ENCODE measurements at regions not wholly inside any gene's neighbourhood (a gene's known extent, or its start where the extent isn't known, plus 50 kb on each side); places are given as distances from the start of the nearest gene placed in this dataset.

DNA sequence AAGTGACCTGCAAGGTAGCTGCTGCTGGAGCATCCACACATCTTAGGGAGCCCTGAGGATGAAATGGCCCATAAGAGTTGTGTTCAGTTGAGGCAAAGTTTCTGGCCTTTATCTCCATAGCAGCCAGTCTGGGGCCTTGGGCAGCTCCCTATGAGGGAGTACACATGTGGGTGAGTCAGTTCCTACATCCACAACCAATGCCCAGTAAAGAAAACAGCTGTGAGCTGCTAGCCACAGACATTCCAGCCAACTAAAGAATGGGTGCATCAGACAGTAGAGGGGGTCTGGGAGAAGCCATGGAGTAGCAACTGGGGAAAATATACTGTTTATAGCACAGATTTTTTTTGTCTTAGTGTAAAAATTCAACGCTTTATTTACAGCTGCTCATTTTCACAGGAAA lies 720.7 kb downstream of the TLE1 start:
- POLR2A ChIA-PET, result no interaction called here
- no peak for ATAC-seq (ENCODE audit: low read depth)

DNA sequence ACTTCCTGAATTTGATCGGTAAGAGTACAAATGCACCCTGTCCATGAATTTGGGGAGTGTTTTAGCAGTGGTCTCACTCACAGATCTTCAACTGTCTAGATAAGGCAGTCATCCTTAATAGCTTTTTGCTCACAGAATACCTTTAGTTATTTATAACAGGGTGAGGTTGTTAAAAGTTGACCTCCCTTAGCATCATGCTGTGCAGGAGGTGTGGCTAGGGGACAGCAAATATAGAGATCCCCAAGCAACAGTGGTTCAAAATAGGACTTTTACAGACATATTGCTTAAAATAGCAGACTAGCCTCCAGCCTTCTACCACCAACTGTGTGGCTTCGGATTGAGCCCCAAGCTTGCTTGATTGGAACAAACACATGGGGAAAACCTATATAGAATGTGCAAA lies 724.4 kb downstream of the TLE1 start:
- DNase-seq, result no peak
- CTCF ChIA-PET, result no interaction called here
- no peak for ATAC-seq (ENCODE audit: low read depth)
- H3K9me3 Mint-ChIP-seq, result peaks cover 4% of the 10 kb centered on the region
- H3K36me3 Mint-ChIP-seq (ENCODE audit: low read depth), result no peaks in the 10 kb centered on the region
- no peak overlapping the region for H3K27ac Mint-ChIP-seq
- H3K4me1 Mint-ChIP-seq, result no peaks in the 10 kb centered on the region
- POLR2A ChIA-PET, result no interaction called here
- no peak overlapping the region for H3K4me3 Mint-ChIP-seq
- intact Hi-C loops (cut with micrococcal nuclease), result no loop called here
- H3K27me3 Mint-ChIP-seq, result no peaks in the 10 kb centered on the region
- TF ChIP-seq, protein P1, sequence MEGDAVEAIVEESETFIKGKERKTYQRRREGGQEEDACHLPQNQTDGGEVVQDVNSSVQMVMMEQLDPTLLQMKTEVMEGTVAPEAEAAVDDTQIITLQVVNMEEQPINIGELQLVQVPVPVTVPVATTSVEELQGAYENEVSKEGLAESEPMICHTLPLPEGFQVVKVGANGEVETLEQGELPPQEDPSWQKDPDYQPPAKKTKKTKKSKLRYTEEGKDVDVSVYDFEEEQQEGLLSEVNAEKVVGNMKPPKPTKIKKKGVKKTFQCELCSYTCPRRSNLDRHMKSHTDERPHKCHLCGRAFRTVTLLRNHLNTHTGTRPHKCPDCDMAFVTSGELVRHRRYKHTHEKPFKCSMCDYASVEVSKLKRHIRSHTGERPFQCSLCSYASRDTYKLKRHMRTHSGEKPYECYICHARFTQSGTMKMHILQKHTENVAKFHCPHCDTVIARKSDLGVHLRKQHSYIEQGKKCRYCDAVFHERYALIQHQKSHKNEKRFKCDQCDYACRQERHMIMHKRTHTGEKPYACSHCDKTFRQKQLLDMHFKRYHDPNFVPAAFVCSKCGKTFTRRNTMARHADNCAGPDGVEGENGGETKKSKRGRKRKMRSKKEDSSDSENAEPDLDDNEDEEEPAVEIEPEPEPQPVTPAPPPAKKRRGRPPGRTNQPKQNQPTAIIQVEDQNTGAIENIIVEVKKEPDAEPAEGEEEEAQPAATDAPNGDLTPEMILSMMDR (IDR thresholded peaks at IDR 0.05), result no peak

More for the DNA sequence above, 720.7 kb downstream of the TLE1 start:
- H3K27ac Mint-ChIP-seq, result no peak overlapping the region
- H3K9me3 Mint-ChIP-seq, result peaks cover 10% of the 10 kb centered on the region
- TF ChIP-seq, protein P1 (IDR thresholded peaks at IDR 0.05), result no peak
- H3K36me3 Mint-ChIP-seq (ENCODE audit: low read depth), result no peaks in the 10 kb centered on the region
- intact Hi-C loops (cut with micrococcal nuclease), result no loop called here
- no peak overlapping the region for H3K4me3 Mint-ChIP-seq
- CTCF ChIA-PET, result no interaction called here
- DNase-seq, result no peak
- H3K27me3 Mint-ChIP-seq, result no peaks in the 10 kb centered on the region
- no peaks in the 10 kb centered on the region for H3K4me1 Mint-ChIP-seq

DNA sequence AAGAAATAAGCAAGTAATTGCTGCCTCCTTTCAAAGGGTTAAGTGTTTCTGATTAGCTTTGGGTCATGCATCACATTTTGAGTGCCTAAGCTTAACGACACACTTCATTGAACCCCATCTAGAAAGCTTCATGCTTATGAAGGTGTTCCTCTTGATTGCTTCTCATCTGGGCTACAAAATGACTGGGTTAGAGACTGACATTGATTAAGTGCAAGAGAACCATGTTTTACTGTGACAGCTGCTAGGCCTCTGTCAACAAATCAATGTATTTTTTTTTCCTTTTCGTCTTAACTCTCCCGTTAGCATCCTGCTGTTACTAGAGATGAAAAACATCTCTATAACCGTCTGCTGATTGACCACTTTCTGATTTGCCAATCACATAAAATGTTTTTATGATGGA lies 725.0 kb downstream of the TLE1 start:
- no peaks in the 10 kb centered on the region for H3K27me3 Mint-ChIP-seq
- no peaks in the 10 kb centered on the region for H3K4me1 Mint-ChIP-seq
- CTCF ChIA-PET, result no interaction called here
- no peak overlapping the region for H3K4me3 Mint-ChIP-seq
- DNase-seq (no peak), ATAC-seq (ENCODE audit: low read depth) (no peak)
- intact Hi-C loops (cut with micrococcal nuclease), result no loop called here
- no peak overlapping the region for H3K27ac Mint-ChIP-seq
- peaks cover 2% of the 10 kb centered on the region for H3K9me3 Mint-ChIP-seq
- H3K36me3 Mint-ChIP-seq (ENCODE audit: low read depth), result no peaks in the 10 kb centered on the region
- POLR2A ChIA-PET, result no interaction called here
- TF ChIP-seq, protein P1 (IDR thresholded peaks at IDR 0.05), result no peak

DNA sequence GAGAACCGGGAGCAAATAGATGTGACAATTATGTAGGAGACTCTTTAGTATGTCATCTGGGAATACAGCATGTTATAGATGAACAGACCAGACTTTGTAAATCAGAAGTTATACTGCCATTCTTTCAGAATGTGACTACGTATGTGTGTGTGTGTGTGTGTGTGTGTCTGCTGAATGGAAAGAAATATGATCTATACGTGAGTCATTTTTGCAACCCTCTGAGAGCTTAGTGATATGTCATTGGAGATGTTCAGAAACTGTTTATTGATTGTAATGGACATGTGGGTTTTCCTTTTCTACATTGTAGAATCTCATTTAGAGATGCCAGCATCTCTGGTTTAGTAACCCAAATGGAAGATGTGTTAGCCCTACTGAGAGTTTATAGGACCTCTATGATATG lies 731.5 kb downstream of the TLE1 start:
- ChIA-PET POLR2A (no interaction called here), CTCF (no interaction called here)
- intact Hi-C loops (cut with micrococcal nuclease), result no loop called here
- TF ChIP-seq, protein P1 (IDR thresholded peaks at IDR 0.05), result no peak
- Mint-ChIP-seq H3K4me1 (no peaks in the 10 kb centered on the region), H3K4me3 (no peak overlapping the region), H3K27ac (no peak overlapping the region), H3K36me3 (ENCODE audit: low read depth) (no peaks in the 10 kb centered on the region), H3K27me3 (no peaks in the 10 kb centered on the region), H3K9me3 (peaks cover 2% of the 10 kb centered on the region)
- ATAC-seq (ENCODE audit: low read depth), result no peak
- no peak for DNase-seq

DNA sequence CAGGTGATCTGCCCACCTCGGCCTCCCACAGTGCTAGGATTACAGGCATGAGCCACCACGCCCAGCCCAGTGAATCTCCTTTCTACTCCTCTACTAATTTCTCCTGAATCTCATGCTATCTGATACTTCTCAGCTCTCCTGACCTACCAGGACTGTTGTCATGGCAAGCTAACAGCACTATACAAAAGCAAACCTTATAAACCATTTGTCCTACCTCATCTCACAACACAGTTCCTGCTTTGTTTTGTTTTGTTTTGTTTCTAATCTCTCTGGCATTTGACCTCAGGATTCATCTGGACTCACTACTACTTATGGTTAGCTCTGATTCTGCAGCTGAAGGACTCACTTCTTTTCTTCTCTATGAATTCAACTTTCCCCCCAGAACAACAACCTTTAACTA lies 734.8 kb downstream of the TLE1 start:
- intact Hi-C loops (cut with micrococcal nuclease), result no loop called here
- ChIA-PET CTCF (no interaction called here), POLR2A (no interaction called here)
- H3K4me1 Mint-ChIP-seq, result no peaks in the 10 kb centered on the region
- H3K36me3 Mint-ChIP-seq (ENCODE audit: low read depth), result no peaks in the 10 kb centered on the region
- no peak overlapping the region for H3K27ac Mint-ChIP-seq
- DNase-seq, result no peak
- no peak overlapping the region for H3K4me3 Mint-ChIP-seq
- TF ChIP-seq, protein P1 (IDR thresholded peaks at IDR 0.05), result no peak
- no peaks in the 10 kb centered on the region for H3K9me3 Mint-ChIP-seq
- H3K27me3 Mint-ChIP-seq, result no peaks in the 10 kb centered on the region
- ATAC-seq (ENCODE audit: low read depth), result no peak

All from activated B cell treated with CpG ODN at 0.5 μM for 24 hours (primary cell).